ENCODE measurements at regions not wholly inside any gene's neighbourhood (a gene's known extent, or its start where the extent isn't known, plus 50 kb on each side); places are given as distances from the start of the nearest gene placed in this dataset.

GRCh38 chr18:65282096-65282495, 468.7 kb upstream of the CDH7 start:
- Histone ChIP-seq H3K9ac (ENCODE audit: low read length in 5 of 5) (no peak overlapping the region), H3K4me3 (ENCODE audit: low read depth in 1 of 5, low read length in 5 of 5) (no peak overlapping the region), H3K4me1 (ENCODE audit: control insufficient read depth in 5 of 5, insufficient read depth in 5 of 5, low read length in 5 of 5) (peaks cover 0 to 7% (median 0%) of the 10 kb centered on the region in 5 donors), H3K27me3 (ENCODE audit: control insufficient read depth in 5 of 5, insufficient read depth in 4 of 5, low read length in 5 of 5) (no peaks in the 10 kb centered on the region), H3K27ac (ENCODE audit: low read depth, low read length) (no peak overlapping the region), H3K9me3 (ENCODE audit: control insufficient read depth in 5 of 5, low read length in 5 of 5) (no peaks in the 10 kb centered on the region), H3K36me3 (ENCODE audit: control insufficient read depth in 5 of 5, insufficient read depth in 5 of 5, low read length in 5 of 5) (no peaks in the 10 kb centered on the region)

- Histone ChIP-seq H3K27ac (ENCODE audit: low read depth, low read length) (no peak overlapping the region), H3K9ac (ENCODE audit: low read length in 5 of 5) (no peak overlapping the region), H3K36me3 (ENCODE audit: control insufficient read depth in 5 of 5, insufficient read depth in 5 of 5, low read length in 5 of 5) (no peaks in the 10 kb centered on the region), H3K4me1 (ENCODE audit: control insufficient read depth in 5 of 5, insufficient read depth in 5 of 5, low read length in 5 of 5) (no peaks in the 10 kb centered on the region), H3K4me3 (ENCODE audit: low read depth in 1 of 5, low read length in 5 of 5) (no peak overlapping the region), H3K9me3 (ENCODE audit: control insufficient read depth in 5 of 5, low read length in 5 of 5) (no peaks in the 10 kb centered on the region), H3K27me3 (ENCODE audit: control insufficient read depth in 5 of 5, insufficient read depth in 4 of 5, low read length in 5 of 5) (no peaks in the 10 kb centered on the region)
Measured at GRCh38 chr18:65279668-65280305, 471.0 kb upstream of the CDH7 start.

DNA sequence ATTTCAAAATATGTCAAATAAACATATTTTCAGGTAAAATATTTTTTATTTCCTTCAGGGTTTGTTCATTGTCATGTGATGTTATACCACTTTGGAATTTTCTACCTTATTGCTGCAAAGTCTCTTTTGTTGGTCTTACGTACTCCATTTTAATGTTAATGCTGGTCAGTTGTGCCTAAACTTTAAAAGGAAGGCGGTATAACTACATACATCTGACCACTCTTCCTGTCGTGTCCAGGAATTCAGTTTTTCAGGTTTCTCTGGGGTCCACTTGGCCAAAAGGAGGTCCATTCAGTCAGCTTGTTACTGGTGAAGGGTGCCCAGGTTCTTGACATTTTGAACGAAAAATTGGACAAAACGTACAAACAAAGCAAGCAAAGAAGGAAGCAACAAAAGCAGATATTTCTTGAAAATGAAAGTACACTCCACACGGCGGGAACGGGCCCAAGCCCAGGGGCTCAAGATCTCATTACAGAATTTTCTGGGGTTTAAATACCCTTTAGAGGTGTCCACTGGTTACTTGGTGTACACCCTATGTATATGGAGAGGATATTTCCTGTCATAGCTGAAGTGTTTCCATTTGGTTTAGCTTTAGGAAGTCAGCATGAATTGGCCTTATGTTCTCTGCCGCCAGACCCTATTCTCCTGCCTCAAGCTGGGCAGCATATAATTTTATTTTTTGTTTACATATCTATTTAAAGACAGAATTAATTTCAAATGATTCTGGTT, 471.7 kb upstream of the CDH7 start:
- Histone ChIP-seq H3K27ac (ENCODE audit: low read depth, low read length) (no peak overlapping the region), H3K4me3 (ENCODE audit: low read depth in 1 of 5, low read length in 5 of 5) (no peak overlapping the region), H3K27me3 (ENCODE audit: control insufficient read depth in 5 of 5, insufficient read depth in 4 of 5, low read length in 5 of 5) (no peaks in the 10 kb centered on the region), H3K36me3 (ENCODE audit: control insufficient read depth in 5 of 5, insufficient read depth in 5 of 5, low read length in 5 of 5) (no peaks in the 10 kb centered on the region), H3K9ac (ENCODE audit: low read length in 5 of 5) (no peak overlapping the region), H3K4me1 (ENCODE audit: control insufficient read depth in 5 of 5, insufficient read depth in 5 of 5, low read length in 5 of 5) (no peaks in the 10 kb centered on the region), H3K9me3 (ENCODE audit: control insufficient read depth in 5 of 5, low read length in 5 of 5) (no peaks in the 10 kb centered on the region)

DNA sequence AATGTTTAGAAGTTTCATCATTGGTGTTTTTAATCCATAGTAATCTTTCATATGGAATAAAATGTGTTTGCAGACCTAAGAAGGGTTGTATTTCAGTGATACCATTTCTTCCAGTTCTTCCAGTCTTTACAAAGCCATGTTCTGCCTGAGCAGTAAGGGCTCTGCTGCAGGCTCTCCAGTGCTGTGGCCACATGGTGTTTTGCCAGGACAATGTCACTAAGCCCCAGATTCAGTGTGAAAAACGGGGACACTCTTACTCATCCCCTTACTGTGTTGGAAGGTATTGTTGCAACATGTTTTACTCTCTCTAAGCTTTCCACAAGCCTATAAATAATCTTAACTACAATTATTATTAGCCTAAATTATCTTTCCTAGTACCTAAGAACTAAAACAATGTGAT, 481.4 kb upstream of the CDH7 start:
- Histone ChIP-seq H3K4me1 (ENCODE audit: control insufficient read depth in 5 of 5, insufficient read depth in 5 of 5, low read length in 5 of 5) (no peaks in the 10 kb centered on the region), H3K27me3 (ENCODE audit: control insufficient read depth in 5 of 5, insufficient read depth in 4 of 5, low read length in 5 of 5) (no peaks in the 10 kb centered on the region), H3K27ac (ENCODE audit: low read depth, low read length) (no peak overlapping the region), H3K36me3 (ENCODE audit: control insufficient read depth in 5 of 5, insufficient read depth in 5 of 5, low read length in 5 of 5) (no peaks in the 10 kb centered on the region), H3K9me3 (ENCODE audit: control insufficient read depth in 5 of 5, low read length in 5 of 5) (no peaks in the 10 kb centered on the region), H3K4me3 (ENCODE audit: low read depth in 1 of 5, low read length in 5 of 5) (no peak overlapping the region), H3K9ac (ENCODE audit: low read length in 5 of 5) (no peak overlapping the region)

DNA sequence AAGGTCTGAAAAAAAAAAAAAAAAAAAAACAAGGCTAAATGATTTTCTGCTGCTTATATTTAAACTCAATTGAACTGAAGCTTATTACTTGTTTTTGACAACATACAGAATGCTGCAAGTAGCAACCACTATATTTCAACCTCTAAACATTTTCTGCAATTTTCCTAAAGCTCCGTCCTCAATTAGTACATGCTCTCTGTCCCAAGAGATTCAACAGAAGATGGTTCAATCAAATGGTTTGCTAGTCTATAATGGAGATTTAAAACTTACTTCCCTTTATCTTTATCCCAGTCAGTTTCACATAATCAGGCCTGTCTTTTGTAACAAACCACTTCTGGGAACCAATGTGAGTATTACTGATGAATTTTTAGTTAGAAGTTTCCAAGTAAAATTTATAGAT, 485.1 kb upstream of the CDH7 start:
- Histone ChIP-seq H3K4me1 (ENCODE audit: control insufficient read depth in 5 of 5, insufficient read depth in 5 of 5, low read length in 5 of 5) (peaks cover 0 to 8% (median 0%) of the 10 kb centered on the region in 5 donors), H3K27ac (ENCODE audit: low read depth, low read length) (no peak overlapping the region), H3K9ac (ENCODE audit: low read length in 5 of 5) (no peak overlapping the region), H3K27me3 (ENCODE audit: control insufficient read depth in 5 of 5, insufficient read depth in 4 of 5, low read length in 5 of 5) (no peaks in the 10 kb centered on the region), H3K36me3 (ENCODE audit: control insufficient read depth in 5 of 5, insufficient read depth in 5 of 5, low read length in 5 of 5) (no peaks in the 10 kb centered on the region), H3K4me3 (ENCODE audit: low read depth in 1 of 5, low read length in 5 of 5) (no peak overlapping the region), H3K9me3 (ENCODE audit: control insufficient read depth in 5 of 5, low read length in 5 of 5) (no peaks in the 10 kb centered on the region)

DNA sequence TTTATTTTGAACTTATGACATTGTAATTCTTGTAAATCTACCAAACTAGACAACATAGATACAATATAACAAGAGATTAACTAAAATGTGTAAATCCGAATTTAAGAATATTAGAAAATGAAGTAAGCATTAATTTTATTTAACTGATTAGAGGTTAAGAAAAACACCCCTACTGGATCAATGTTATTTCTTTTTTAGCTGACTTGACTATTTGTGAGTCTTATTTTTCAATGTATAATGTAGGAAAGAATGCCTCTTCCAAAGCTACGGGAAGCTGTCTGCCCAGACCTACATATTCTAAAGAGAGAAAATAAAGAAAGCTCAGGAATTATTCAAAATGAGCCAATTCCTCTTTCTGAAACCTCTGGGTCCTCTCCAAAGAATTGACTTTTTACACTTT, 490.8 kb upstream of the CDH7 start:
- no peaks in the 10 kb centered on the region for H3K9me3 ChIP-seq (ENCODE audit: control insufficient read depth in 5 of 5, low read length in 5 of 5)
- no peak overlapping the region for H3K9ac ChIP-seq (ENCODE audit: low read length in 5 of 5)
- no peak overlapping the region for H3K27ac ChIP-seq (ENCODE audit: low read depth, low read length)
- H3K4me3 ChIP-seq (ENCODE audit: low read depth in 1 of 5, low read length in 5 of 5): no peak overlapping the region
- no peaks in the 10 kb centered on the region for H3K36me3 ChIP-seq (ENCODE audit: control insufficient read depth in 5 of 5, insufficient read depth in 5 of 5, low read length in 5 of 5)
- H3K27me3 ChIP-seq (ENCODE audit: control insufficient read depth in 5 of 5, insufficient read depth in 4 of 5, low read length in 5 of 5): no peaks in the 10 kb centered on the region
- H3K4me1 ChIP-seq (ENCODE audit: control insufficient read depth in 5 of 5, insufficient read depth in 5 of 5, low read length in 5 of 5): peaks cover 0 to 8% (median 0%) of the 10 kb centered on the region in 5 donors

DNA sequence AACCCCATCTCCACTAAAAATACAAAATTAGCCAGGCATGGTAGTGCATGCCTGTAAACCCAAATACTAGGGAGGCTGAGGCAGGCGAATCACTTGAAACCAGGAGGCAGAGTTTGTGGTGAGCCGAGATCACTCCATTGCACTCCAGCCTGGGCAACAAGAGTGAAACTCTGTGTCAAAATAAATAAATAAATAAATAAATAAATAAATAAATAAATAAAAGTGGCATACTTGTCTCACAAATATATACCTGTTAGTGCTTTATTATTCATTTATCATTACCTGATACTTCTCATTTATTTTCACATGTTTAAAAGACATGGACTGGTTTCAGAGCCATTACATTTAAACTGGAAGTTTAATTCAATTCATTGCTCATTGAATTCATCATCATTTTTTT, 491.4 kb upstream of the CDH7 start:
- Histone ChIP-seq H3K9me3 (ENCODE audit: control insufficient read depth in 5 of 5, low read length in 5 of 5) (no peaks in the 10 kb centered on the region), H3K27ac (ENCODE audit: low read depth, low read length) (no peak overlapping the region), H3K4me1 (ENCODE audit: control insufficient read depth in 5 of 5, insufficient read depth in 5 of 5, low read length in 5 of 5) (peaks cover 0 to 8% (median 0%) of the 10 kb centered on the region in 5 donors), H3K36me3 (ENCODE audit: control insufficient read depth in 5 of 5, insufficient read depth in 5 of 5, low read length in 5 of 5) (no peaks in the 10 kb centered on the region), H3K27me3 (ENCODE audit: control insufficient read depth in 5 of 5, insufficient read depth in 4 of 5, low read length in 5 of 5) (no peaks in the 10 kb centered on the region), H3K4me3 (ENCODE audit: low read depth in 1 of 5, low read length in 5 of 5) (no peak overlapping the region), H3K9ac (ENCODE audit: low read length in 5 of 5) (no peak overlapping the region)

- Histone ChIP-seq H3K4me3 (ENCODE audit: low read depth in 1 of 5, low read length in 5 of 5) (no peak overlapping the region), H3K27me3 (ENCODE audit: control insufficient read depth in 5 of 5, insufficient read depth in 4 of 5, low read length in 5 of 5) (no peaks in the 10 kb centered on the region), H3K36me3 (ENCODE audit: control insufficient read depth in 5 of 5, insufficient read depth in 5 of 5, low read length in 5 of 5) (no peaks in the 10 kb centered on the region), H3K9ac (ENCODE audit: low read length in 5 of 5) (no peak overlapping the region), H3K27ac (ENCODE audit: low read depth, low read length) (no peak overlapping the region), H3K4me1 (ENCODE audit: control insufficient read depth in 5 of 5, insufficient read depth in 5 of 5, low read length in 5 of 5) (no peaks in the 10 kb centered on the region), H3K9me3 (ENCODE audit: control insufficient read depth in 5 of 5, low read length in 5 of 5) (no peaks in the 10 kb centered on the region)
Measured at GRCh38 chr18:65257149-65257548, 493.7 kb upstream of the CDH7 start.

GRCh38 chr18:65255417-65255816, 495.4 kb upstream of the CDH7 start:
- H3K27ac ChIP-seq (ENCODE audit: low read depth, low read length): no peak overlapping the region
- no peak overlapping the region for H3K4me3 ChIP-seq (ENCODE audit: low read depth in 1 of 5, low read length in 5 of 5)
- H3K27me3 ChIP-seq (ENCODE audit: control insufficient read depth in 5 of 5, insufficient read depth in 4 of 5, low read length in 5 of 5): no peaks in the 10 kb centered on the region
- H3K9me3 ChIP-seq (ENCODE audit: control insufficient read depth in 5 of 5, low read length in 5 of 5): no peaks in the 10 kb centered on the region
- H3K36me3 ChIP-seq (ENCODE audit: control insufficient read depth in 5 of 5, insufficient read depth in 5 of 5, low read length in 5 of 5): no peaks in the 10 kb centered on the region
- no peak overlapping the region for H3K9ac ChIP-seq (ENCODE audit: low read length in 5 of 5)
- H3K4me1 ChIP-seq (ENCODE audit: control insufficient read depth in 5 of 5, insufficient read depth in 5 of 5, low read length in 5 of 5): no peaks in the 10 kb centered on the region

GRCh38 chr18:65239787-65240186, 511.0 kb upstream of the CDH7 start:
- peaks cover 0 to 4% (median 0%) of the 10 kb centered on the region in 5 donors for H3K4me1 ChIP-seq (ENCODE audit: control insufficient read depth in 5 of 5, insufficient read depth in 5 of 5, low read length in 5 of 5)
- H3K27me3 ChIP-seq (ENCODE audit: control insufficient read depth in 5 of 5, insufficient read depth in 4 of 5, low read length in 5 of 5): no peaks in the 10 kb centered on the region
- H3K36me3 ChIP-seq (ENCODE audit: control insufficient read depth in 5 of 5, insufficient read depth in 5 of 5, low read length in 5 of 5): no peaks in the 10 kb centered on the region
- no peak overlapping the region for H3K4me3 ChIP-seq (ENCODE audit: low read depth in 1 of 5, low read length in 5 of 5)
- H3K9ac ChIP-seq (ENCODE audit: low read length in 5 of 5): no peak overlapping the region
- H3K9me3 ChIP-seq (ENCODE audit: control insufficient read depth in 5 of 5, low read length in 5 of 5): no peaks in the 10 kb centered on the region
- no peak overlapping the region for H3K27ac ChIP-seq (ENCODE audit: low read depth, low read length)
